Fibroblast of skin of right quadriceps (primary cell): ENCODE measurements at regions not wholly inside any gene's neighbourhood (a gene's known extent, or its start where the extent isn't known, plus 50 kb on each side); places are given as distances from the start of the nearest gene placed in this dataset.

Source experiments
- DNase-seq: peaks from one replicate; pipeline ENCODE4 v3.0.0-alpha.2; 2013

DNA sequence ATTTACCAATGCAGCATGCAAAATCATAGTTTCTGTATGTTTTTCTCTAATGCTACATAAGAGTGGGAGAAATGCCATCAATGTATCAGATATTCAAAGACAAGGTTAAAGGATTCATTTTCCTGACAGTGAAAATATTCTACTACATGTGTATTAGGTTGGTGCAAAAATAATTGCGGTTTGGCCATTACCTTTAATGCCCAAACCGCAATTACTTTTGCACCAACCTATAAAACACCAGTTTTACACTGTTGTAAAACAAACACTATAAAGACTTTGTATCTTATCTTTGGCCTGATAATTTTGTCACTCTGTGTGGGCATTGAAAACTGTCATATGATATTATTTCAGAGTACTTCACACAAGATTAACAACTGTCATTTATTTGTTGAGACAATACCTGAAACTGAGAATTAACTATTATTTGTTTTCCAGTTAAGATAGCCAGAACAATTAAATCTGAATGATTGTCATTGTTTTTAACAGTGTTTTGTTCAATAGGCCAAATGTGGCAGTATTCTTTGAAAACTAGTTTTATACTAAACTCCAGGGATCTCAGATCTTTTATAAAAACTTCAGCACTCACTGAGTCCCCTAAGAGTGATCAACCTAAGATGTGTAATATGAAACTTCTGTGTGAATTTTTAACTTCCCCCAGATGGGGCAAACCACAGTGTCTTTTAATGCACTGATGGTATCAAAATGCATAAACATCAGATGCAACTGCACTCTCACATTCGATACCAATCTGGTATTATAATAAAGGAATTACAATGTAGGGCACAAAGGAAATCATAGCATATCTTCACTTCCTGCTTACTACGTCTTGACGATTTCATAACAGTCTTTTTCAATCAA, 53.8 kb upstream of the FBN2 start:
- DNase-seq, result peak; percentile 49

DNA sequence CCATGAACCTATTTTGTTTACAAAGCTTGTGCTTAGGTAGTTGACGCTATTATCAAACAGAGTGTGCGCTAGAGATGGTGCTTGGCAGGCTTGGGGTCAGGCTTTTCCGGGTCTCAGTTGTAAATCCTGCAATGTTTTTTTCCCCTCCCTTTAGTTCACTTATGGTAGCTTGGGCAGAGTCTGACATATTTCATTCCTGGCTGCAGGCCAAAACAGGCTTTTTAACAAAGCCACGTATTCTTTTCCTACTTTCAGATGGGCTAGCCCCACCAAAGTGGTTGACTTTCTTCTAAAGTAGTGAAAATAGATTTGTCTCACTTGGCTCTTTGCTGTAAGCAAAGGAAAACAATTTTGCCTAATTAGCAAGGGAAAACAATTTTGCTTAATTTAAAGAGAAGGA, 58.0 kb upstream of the FBN2 start:
- peak; percentile 45 for DNase-seq

DNA sequence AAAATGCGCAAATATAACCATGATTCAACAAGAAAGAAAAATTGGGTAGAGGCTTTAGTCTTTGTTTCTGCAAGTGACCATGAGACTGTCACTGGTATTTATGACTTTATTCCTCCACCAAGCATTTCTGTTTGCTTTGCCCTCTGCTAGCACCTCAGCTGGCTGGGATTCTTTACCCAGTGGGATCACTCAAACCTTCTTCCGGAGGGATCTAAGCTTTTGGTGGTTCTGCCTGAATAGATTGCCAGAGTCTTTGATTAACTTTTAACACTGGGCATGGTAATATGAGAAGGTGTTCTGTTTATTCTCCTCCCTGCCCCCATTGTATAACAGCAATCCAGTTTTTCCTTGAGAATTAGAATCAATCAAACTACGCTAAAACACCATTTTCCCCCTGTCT, 59.1 kb upstream of the FBN2 start:
- DNase-seq, result no peak

DNA sequence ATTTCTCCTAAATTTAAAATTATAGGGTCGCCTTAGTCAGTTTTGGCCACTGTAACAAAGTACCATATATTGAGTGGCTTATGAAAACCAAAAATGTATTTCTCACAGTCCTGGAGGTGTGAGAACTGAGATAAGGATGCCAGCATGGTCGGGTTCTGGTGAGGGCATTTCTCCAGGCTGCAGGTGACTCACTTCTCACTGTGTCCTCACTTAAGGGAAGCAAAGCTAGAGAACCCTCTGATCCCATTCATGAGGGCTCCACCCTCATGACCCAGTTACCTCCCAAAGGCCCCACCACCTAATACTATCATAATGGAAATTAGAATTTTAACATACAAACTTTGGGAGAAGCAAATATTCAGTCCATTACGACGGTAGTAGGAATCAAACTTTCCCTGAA, 75.1 kb upstream of the FBN2 start:
- DNase-seq, result no peak

DNA sequence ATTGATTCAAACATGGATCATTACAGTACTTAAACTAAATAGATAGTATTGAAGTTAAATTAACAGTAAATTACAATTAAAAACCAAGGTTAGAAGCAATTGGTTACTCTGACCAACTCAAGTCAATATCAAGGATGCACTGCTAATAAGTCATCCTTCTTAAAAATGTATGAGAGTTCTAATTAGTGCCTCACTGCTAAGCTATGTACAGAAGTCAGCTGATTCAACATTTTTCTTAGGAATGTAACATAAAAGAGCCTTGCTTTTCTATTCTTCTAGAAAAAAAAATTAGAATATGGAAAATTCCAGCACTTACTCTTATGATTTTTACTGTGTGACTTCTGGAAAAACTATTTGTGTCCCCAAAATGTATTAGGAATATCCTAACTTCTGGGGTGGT, 75.7 kb upstream of the FBN2 start:
- DNase-seq, result peak; percentile 58

DNA sequence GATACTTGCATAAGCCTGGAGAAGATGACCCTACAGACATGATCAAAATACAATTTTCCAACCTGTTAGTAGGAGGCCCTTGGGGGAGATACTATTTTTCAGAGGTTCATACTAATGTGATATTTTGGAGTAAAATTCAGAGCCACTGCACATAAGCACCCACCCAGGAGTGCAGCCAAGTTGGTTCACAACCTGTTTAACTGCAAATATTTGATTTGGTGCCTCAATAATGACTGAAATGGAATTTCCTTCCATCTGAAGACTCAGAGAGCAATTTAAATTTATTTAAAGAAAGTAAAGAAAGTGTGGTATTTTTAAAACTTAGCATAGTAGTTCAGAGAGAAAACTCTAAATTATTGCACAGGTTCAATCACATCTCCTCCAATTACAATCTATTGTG, 77.5 kb upstream of the FBN2 start:
- no peak for DNase-seq

DNA sequence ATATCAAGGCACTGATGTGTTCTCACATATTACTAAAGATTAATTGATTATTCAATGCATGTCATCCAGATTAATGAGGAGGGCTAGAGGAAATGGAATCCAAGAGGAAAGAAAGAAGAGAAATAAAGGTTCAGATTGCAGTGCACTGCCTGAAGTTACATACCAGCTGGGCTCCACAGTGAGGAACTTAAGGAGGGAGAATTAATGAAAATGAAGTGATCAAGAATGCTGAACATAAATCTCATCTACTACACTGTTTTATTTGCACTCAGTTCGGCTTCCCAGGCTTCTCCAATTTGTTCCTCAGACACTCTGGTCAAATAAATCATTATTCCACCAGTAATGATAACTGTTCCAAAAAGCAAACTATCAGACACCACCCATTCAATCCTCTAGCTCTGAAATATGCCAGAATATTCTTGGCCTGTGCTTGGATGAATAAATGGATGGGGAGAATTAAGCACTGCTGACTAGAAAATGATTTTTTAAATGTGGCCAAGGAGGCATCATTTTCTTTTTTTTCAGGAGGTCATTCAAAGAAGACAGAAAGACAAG, 88.6 kb upstream of the FBN2 start:
- DNase-seq, result no peak

DNA sequence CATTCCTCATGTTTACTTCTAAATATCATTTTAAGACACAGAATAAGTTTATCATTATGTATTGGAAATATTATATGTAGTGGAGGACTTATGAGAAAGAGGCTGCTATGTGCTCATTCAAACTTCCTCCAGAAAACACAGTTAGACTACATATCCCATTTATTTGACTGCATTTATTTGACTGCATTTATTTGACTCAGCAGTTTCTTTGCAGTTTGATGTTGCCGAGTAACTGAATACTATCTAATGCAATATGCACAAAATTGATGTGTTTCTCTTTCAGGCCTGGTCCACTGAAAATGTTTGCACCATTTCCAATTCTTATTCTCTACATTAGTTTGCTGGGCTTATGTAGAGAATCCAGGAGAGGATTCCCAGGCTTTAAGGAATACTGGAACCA, 89.9 kb upstream of the FBN2 start:
- DNase-seq, result no peak

DNA sequence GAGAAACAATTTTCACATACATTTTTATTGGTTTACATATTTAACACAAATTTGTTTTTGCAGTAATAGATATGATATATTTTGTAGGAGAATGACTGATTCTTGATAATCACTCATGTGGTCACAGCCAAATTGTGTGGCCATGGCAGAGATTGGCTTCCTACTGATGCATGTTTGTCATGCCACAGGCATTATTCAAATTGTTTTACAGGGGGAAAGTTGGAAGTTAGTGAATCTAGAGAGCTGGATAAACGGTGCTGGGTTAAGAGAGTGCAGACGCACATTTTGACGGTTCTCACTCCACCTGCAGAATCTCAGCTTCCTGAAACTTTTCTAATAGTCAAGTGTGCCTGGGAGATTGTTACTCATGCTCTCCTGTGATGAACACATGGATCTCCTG, 91.1 kb upstream of the FBN2 start:
- peak; percentile 28 for DNase-seq

DNA sequence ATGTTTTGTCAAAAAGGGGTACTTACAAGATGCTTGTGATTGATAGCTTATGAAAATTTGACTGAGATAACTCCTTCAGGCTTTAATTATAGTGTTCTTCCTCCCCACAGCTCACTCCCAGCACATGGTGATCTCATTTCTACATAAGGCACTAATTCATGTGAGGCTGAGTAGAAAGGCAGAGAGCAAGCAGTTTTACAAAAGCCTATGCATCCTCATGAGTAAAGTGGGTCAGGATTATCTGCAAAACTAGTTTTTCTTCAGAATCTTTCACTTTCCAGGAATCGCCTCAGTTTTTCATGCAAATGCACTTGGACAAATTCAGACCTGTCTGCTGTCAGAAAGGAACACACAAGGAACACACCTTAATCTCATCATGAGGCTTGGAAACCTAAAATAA, 92.1 kb upstream of the FBN2 start:
- no peak for DNase-seq

DNA sequence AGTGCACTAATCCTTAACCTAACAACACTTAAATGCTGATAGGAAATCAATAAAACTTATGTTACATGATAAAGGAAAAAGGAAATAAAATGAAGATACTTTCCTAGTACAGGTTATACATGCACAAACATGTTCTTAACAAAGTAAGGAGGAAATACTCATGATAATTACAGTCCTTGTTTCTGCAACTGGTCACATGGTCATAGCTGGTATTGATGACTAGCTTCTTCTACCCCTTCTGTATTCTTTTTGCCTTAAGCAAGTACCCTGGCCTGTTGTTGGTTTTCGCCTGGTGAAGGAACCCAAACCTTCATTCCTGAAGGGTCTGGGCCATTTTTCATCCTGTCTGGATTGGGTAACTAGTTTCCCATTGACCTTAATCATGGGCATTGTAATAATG, 93.7 kb upstream of the FBN2 start:
- no peak for DNase-seq

DNA sequence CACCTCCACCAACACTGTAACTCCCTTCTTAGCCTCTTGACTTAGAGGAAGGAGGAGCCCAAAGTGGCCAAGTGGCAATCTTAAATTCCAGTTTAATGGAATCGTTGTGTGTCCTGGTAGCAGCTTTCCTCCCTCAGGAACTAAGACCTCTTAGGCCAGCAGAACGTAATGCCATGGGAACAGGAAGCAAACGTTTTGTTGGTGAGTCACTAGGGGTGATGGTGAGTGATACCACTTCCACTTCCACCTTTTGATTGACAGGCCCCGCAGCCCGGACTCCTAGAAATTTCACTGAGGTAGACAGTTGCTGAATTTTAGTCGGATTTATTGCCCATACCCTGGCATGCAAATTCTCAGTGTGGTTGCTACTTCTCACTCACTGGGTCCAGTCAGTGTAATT, 94.2 kb upstream of the FBN2 start:
- peak; percentile 34 for DNase-seq

DNA sequence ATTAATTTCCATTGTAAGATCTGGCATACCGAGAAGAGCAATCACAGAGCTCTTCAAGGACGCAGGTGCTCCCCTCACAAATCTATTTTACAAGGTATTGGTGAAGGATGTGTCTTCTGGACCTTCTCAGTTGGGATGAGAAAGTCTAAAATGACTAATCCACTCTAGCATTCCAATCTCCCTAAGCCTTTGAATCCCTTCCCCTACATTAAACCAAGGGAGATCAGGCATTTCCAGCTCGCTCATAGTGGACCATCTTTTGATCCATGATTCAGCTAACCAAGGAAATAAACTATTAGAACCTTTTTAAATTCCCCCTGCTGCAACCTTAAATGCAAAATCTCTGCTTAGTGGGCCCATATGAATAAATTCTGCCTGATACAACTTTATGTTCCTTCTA, 95.9 kb upstream of the FBN2 start:
- peak; percentile 17 for DNase-seq

DNA sequence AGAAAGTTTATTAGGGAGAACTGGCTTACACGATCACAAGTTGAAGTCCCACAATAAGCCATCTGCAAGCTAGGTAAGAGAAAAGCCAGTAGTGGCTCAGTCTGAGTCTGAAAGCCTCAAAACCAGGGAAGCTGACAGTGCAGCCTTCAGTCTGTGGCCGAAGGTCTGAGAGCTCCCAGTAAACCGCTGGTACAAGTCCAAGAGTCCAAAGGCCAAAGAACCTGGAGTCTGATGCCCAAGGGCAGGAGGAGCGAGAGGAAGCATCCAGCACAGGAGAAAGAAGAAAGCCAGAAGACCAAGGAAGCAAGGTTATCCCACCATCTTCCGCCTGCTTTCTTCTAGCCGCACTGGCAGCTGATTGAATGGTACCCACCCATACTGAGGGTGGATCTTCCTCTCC, 97.3 kb upstream of the FBN2 start:
- no peak for DNase-seq

DNA sequence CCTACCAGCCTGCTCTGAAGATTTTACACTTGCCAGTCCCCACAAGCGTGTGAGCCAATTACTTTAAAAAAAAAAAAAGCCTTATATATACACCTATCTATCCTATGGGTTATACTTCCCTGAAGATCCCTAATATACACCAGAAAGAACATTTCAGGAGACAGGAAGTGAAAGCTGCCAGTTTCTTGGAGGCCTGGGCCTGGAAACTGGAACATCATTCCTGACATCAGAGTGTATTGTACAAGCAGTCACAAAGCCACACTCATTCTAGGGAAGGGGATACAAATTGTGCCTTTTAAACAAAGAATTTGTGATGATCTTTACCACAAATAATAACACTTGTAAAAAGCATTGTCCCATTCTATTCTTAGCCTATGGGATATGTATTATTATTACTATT, 98.3 kb upstream of the FBN2 start:
- peak; percentile 37 for DNase-seq

DNA sequence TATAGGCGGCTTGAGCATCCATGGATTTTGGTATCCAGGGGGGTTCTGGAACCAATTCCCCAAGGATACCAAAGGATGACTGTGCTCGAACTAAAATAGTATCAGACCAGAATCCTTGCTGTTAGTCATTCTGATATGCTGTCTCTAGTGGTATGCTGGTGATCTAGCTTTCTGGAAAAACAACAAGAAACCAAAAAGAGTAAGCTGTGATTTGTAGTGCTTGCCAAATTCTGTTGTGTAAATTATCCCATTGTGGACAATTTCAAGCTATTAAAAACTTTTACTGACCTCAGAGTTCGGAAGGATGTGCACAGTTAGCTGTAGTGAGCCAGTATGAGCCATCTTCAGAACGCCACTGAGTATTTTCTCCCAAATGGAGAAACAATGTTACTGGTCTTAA, 99.0 kb upstream of the FBN2 start:
- peak; percentile 97 for DNase-seq

DNA sequence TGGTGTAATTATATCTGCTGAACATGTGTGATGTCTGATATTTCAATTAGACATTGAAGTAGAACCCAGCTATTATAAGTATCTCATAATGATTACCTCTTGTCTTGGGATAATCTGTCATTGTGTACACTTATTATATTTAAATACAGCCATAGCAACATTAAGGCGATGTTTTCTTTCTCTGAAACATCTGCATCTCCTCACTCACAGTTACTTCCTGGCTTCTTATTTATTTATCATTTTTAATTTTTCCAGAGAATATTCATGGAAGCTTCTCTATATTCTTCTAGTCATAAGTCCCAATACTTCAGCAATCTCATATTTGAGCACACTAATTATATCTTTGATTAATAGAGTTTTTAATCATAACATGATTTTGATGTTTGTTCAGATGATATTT, 103.8 kb upstream of the FBN2 start:
- no peak for DNase-seq

DNA sequence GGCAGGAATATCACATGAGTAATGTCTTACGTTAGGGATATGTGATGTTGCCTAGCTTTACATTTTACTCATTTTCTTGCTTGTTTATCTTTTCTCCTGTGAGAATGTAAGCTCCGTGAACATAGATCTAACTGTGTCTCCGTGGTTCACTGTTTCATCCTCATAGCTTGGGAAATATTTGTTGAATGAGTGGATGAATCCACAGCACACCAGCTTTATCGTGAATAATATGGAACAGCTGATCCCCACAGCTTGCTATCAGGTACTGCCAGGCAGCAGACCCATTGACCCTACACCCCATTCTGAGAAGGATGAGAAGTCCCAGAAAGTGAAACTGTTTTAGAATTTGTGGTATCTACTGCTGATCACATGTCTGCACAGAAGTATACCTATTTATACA, 106.8 kb upstream of the FBN2 start:
- peak; percentile 91 for DNase-seq

DNA sequence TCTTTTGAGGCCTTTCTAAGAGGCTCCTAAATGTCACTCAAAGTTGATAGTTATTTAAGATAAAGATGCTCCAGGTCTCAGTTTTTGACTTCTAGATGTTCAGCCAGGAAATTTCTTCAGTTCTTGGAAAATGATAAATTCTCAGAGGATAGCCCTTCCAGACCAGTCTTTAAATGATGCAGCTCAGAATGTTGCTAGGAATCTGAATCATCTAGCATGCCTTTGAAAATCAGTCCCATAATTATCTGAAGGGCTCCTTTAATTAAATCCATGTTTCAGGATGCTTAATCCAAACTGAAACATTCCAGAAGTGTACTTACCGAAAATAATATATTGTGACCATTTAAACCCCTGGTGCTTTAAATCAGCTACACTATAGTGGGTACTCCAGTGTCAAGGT, 107.5 kb upstream of the FBN2 start:
- DNase-seq, result peak; percentile 84

DNA sequence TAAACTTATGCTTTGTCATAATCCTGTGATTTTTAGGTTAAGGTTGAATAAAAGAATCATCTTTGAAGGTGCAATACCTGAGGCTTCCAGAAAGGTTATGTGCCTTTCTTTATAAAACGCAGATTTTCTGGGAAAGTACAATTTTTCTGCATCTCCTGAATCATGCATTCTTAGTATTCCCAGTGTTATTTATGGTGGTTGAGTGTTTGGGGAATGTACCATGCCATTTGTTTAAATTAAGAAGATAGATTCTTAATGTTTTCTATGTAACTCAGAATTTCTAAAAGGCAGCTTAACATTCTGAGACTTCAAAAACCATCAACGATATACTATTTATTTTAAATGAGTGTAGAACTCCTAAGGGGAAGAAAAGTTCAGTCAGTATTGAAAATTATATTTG, 108.1 kb upstream of the FBN2 start:
- DNase-seq, result peak; percentile 54

DNA sequence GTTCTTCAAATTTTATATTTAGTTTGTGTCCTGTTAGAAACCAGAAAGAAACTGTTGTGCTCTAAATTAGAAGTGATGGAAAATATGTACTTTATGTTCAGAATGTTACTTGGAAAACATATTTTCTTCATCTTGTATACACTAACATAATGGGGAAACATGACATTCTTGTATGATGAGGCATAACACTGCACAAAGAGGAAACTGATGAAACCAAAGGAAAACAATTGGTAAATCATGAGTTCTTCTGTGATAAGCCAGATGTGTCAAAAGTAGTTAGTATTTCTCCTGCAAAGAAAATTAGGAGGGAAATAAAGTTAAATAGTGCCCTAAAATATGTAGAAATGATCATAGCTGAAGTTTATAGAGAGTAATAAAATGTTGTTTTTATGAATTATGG, 111.1 kb upstream of the FBN2 start:
- DNase-seq, result peak; percentile 79

DNA sequence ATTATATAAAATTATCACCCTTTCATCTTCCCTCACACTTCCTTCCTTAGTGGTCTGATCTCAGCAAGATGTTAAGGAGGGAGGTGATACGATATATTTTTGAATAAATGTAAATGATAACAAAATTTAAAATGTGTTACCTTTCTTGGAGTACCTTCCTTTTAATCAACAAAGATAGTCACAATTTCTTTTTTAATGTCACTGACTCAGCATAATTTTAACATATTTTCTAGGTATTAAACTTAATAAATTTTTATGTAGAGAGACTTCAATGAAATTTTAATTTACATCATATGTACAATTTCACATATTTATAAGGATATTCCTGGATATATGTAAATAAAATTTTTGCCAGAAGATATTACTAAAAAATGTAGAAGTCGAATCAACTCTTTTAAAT, 125.0 kb upstream of the FBN2 start:
- no peak for DNase-seq

DNA sequence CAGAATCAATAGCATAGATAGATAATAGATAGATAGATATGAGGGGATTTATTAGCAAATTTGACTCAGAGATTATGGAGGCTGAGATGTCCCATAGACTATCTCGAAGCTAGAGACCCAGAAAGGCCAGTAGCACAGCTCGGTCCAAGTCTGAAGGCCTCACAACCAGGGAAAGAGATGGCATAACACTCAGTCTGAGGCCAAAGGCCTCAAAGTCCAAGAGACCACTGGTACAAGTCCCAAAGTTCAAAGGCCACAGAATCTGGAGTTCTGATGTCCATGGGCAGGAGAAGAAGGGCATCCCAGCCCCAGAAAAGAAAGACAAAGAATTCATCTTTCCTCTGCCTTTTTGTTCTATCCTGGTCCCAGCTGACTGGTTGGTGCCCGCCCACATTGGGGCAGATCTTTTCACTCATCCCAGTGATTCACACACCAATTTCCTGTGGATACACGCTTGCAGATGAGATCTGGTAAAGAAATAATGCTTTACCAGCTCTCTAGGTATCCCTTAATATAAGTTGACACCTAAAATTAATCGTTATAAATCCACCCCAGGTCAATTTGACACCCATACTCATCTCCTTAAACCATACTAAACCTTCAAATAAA, 127.8 kb upstream of the FBN2 start:
- DNase-seq, result no peak

DNA sequence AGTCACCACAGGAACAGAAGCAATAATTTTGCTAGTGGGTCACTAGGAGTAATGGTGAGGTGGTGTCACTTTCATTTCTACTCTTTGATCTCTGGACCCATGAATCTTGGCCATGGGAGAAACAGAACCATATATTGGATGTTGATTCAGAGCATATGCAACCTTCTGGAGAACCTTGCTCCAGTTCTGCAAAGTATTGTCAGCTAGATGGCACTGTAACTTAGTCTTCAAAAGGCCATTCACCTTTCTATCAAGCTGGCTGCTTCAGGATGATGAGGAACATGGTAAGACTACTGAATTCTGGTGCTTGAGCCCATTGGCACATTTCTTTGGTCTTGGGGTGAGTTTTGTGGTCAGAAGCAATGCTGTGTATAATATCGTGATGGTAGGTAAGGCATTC, 129.1 kb upstream of the FBN2 start:
- DNase-seq, result no peak

DNA sequence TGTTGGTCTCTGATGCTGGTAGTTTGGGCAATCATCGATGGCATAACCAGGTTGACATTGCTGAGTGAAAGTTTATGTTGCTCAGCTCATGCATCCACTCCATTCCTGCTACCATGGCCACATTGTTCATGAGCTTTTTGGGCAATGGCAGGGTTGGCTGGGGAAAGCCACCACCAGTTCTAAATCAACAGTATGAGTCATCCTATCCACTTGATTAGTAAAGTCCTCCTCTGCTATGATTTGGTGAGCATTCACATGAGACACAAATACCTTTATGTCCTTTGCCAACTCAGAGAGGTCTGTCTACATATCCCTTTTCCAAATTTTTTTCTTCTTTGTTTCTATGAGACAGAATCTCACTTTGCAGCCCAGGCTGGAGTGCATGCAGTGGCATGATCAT, 129.7 kb upstream of the FBN2 start:
- DNase-seq, result no peak
